Motor neuron (in vitro differentiated cells): ENCODE measurements at regions not wholly inside any gene's neighbourhood (a gene's known extent, or its start where the extent isn't known, plus 50 kb on each side); places are given as distances from the start of the nearest gene placed in this dataset.

Experiments used
- ATAC-seq, 8 experiments: fragments of 200-7000 bp; cut with Tn5 transposase; replicated peaks in 6 of 8; 2 replicates each; pipeline ENCODE4 v1.8.0; 2021; ENCODE audit warnings: mild to moderate bottlenecking in 8 of 8, moderate library complexity in 8 of 8
- H3K27ac ChIP-seq, 2 donors: fragments of 250-450 bp; sonication (Bioruptor Pico); 2 replicates each; pipeline ENCODE4 v1.9.0; 2021; ENCODE audit warnings: antibody characterized with exemption in 2 of 2, mild to moderate bottlenecking in 2 of 2, moderate library complexity in 1 of 2
- H3K4me1 ChIP-seq, 2 donors: fragments of 250-450 bp; sonication (Bioruptor Pico); replicated peaks in 1 of 2; 2 replicates each; pipeline ENCODE4 v1.6.1; 2021; ENCODE audit warnings: antibody characterized with exemption in 2 of 2, mild to moderate bottlenecking in 2 of 2, moderate library complexity in 1 of 2
- H3K4me3 ChIP-seq, 5 donors: fragments of 250-450 bp; sonication (Bioruptor Pico); 2 replicates each; pipeline ENCODE4 v1.9.0; 2021; ENCODE audit warnings: antibody characterized with exemption in 5 of 5, mild to moderate bottlenecking in 5 of 5, moderate library complexity in 4 of 5
- WGBS, 10 experiments: fragments of 450-650 bp; shearing (Covaris generic); methylation state at CpG; one replicate each; pipeline ENCODE4 v1.0.0; 2022; 5-methylcytosine and 5-hydroxymethylcytosine counted together
- in situ Hi-C, 9 experiments: fragments of 400-800 bp; cut with MboI; loops; one replicate each; pipeline ENCODE4 v1.15.0; 2021; ENCODE audit warnings: low sequenced_read_pairs in 9 of 9, low pct_unique_long_range_greater_than_20kb in 2 of 9; ENCODE audit not compliant: unreplicated experiment in 9 of 9

- no peak overlapping the region for H3K4me3 ChIP-seq
- H3K4me1 ChIP-seq = peaks cover 0 to 14% of the 10 kb centered on the region in 2 donors
- WGBS, 10 experiments = 0 to 88% (median 40%) methylated on average over 1 to 3 of the region's 3 CpGs; no CpG with 5 or more reads in 1 of the 10 experiments
- ATAC-seq = no peak
- H3K27ac ChIP-seq = no peak overlapping the region
- in situ Hi-C loops = no loop called here
Measured at GRCh38 chr9:24488896-24489295, 56.8 kb downstream of the IZUMO3 start.

DNA sequence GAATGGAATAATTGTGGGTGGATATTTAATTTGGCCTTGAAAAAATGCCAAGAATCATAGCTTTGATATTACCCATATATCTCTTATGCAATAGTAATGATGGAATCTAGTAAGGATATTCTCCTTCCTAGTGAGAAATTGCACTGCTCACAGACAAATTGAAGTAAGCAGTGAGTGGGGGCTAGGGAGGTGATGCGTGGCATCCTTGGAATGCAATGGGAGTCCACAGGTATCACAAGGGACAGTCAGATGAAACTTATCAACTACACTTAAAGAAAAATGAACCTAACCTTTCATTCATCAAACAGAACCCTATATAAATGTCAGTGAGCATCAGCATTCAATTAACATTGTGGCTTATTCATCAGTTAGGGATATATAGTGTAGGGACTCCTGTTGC is 57.8 kb downstream of the IZUMO3 start:
- H3K4me1 ChIP-seq = peaks cover 0 to 14% of the 10 kb centered on the region in 2 donors
- in situ Hi-C loops = no loop called here
- no peak for ATAC-seq
- H3K27ac ChIP-seq = no peak overlapping the region
- WGBS, 10 experiments = 0 to 100% (median 70%) methylated on average over 1 of the region's 1 CpG; no CpG with 5 or more reads in 2 of the 10 experiments
- no peak overlapping the region for H3K4me3 ChIP-seq

- in situ Hi-C loops = no loop called here
- Histone ChIP-seq H3K4me1 (peaks cover 0 to 15% of the 10 kb centered on the region in 2 donors), H3K27ac (no peak overlapping the region), H3K4me3 (no peak overlapping the region)
- peak in 1 of 8 experiments; percentile 33 for ATAC-seq
- WGBS, 10 experiments = 0 to 67% (median 36%) methylated on average over 1 to 3 of the region's 3 CpGs; no CpG with 5 or more reads in 1 of the 10 experiments
Measured at GRCh38 chr9:24487250-24487861, 58.3 kb downstream of the IZUMO3 start.

DNA sequence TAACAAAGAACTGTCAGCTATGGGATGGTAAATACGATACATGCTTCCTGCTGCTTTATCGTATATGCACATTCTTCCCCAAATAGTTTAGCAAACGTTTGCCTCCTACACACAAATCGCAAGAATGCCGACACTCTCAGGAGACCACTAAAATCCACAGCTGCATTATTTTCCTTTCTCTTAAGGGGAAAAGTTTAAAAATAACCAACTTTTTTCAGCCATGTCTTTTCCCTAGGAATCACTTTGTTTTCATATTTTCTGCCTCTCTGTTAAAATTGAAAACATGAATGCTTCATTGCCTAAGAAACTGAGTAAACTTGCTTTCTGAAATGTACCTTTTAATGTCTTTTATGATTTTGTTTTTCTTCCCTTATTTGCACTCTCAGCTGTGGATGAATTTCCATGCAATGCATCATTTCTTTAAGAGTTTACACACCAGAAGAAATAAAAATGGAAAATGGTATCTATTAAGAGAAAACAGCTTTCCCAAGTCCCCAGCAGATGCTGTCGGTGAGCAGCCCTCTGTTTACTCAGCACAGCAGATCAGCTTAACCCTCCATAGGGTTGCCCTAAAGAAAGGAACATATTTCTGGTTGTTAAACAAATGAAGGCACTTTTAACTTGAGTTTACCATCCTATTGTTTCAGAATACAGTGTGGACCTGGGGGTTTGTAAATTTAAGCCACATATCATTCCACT is 66.2 kb downstream of the IZUMO3 start:
- Histone ChIP-seq H3K4me3 (no peak overlapping the region), H3K27ac (no peak overlapping the region), H3K4me1 (peaks cover 0 to 22% of the 10 kb centered on the region in 2 donors)
- WGBS, 10 experiments = 0 to 67% (median 54%) methylated on average over 2 to 6 of the region's 6 CpGs
- ATAC-seq = no peak
- in situ Hi-C loops = no loop called here

GRCh38 chr9:24464319-24464951 is 81.3 kb downstream of the IZUMO3 start:
- Histone ChIP-seq H3K4me1 (no peaks in the 10 kb centered on the region), H3K27ac (no peak overlapping the region), H3K4me3 (no peak overlapping the region)
- ATAC-seq = peak in 5 of 8 experiments; percentile 69 to 84 (median 80)
- WGBS, 10 experiments = 0 to 89% (median 58%) methylated on average over 1 to 2 of the region's 2 CpGs; no CpG with 5 or more reads in 3 of the 10 experiments
- in situ Hi-C loops = no loop called here

DNA sequence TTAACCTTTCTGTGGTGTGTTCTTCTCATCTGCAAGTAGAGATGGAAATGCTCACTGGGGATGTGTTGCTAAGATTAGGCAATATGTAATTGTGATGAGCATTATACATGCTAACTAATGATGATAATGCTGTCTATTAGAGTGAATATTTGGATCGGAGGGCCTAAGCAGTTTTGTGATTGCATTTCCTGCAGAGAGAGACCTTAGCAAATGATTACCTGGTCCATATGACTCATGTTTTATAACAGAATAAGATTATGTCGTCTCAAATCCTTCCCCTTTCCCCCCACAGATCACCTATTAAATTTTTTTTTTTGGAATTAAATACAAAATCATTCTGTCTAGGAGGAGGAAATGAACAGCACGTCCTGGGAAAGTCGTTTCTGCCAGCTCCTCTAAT is 82.7 kb downstream of the IZUMO3 start:
- WGBS, 10 experiments = 0 to 100% (median 71%) methylated on average over 1 to 4 of the region's 4 CpGs
- in situ Hi-C loops = no loop called here
- H3K4me1 ChIP-seq = no peaks in the 10 kb centered on the region
- no peak overlapping the region for H3K4me3 ChIP-seq
- ATAC-seq = peak in 1 of 8 experiments; percentile 30
- no peak overlapping the region for H3K27ac ChIP-seq

DNA sequence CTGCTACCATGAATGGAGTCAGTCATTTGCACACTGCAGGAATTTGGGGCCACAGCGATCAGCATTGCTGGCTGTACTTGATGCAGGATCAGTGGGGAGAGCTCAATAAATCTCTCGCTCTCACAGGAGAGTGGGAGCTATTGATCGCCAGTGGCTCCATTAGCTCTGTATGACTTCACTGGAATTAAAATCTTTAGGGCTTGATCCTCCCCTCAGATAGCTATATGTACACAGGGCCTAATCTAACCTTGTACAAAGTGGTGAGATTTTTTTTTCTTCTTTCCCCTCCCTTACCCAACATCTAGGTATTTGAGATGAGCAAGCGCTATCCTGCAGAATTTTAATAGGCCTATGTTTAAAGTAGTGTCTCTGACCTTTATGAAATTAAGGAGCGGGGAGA is 84.9 kb downstream of the IZUMO3 start:
- ATAC-seq = peak in 5 of 8 experiments; percentile 41 to 86 (median 62)
- in situ Hi-C loops = no loop called here
- Histone ChIP-seq H3K27ac (no peak overlapping the region), H3K4me1 (no peaks in the 10 kb centered on the region), H3K4me3 (no peak overlapping the region)
- 13 to 100% (median 82%) methylated on average over 2 to 5 of the region's 5 CpGs; no CpG with 5 or more reads in 1 of the 10 experiments for WGBS, 10 experiments

- no peak for ATAC-seq
- in situ Hi-C loops = no loop called here
- WGBS, 10 experiments = 17 to 100% (median 88%) methylated on average over 1 of the region's 1 CpG; no CpG with 5 or more reads in 1 of the 10 experiments
- Histone ChIP-seq H3K27ac (no peak overlapping the region), H3K4me3 (no peak overlapping the region), H3K4me1 (no peaks in the 10 kb centered on the region)
Measured at GRCh38 chr9:24459953-24460352, 85.7 kb downstream of the IZUMO3 start.

DNA sequence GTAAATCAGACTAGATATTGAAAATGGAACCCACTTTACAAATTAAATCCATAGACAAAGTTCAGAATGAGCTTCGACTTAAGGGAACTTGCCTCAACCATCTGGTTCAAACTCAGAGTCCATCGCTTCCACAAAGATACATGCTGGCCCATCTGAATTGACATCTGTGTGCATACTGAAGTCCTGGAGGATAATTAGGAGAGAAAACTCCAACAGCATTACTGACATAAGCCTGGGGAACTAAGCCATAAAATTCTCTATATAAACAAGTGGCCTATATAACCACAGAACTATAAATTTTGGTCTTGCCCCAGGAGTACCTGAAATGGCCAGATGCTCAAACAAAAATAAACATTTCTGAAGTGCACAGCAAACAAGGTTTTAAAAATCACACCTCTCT is 94.4 kb downstream of the IZUMO3 start:
- in situ Hi-C loops = no loop called here

GRCh38 chr9:24449976-24450375 is 95.7 kb downstream of the IZUMO3 start:
- 0 to 100% (median 33%) methylated on average over 1 of the region's 1 CpG; no CpG with 5 or more reads in 2 of the 10 experiments for WGBS, 10 experiments
- no peak overlapping the region for H3K4me3 ChIP-seq
- in situ Hi-C loops = no loop called here
- no peak overlapping the region for H3K27ac ChIP-seq
- ATAC-seq = peak in 3 of 8 experiments; percentile 51 to 53 (median 52)
- H3K4me1 ChIP-seq = no peaks in the 10 kb centered on the region

More for the DNA sequence above, 94.4 kb downstream of the IZUMO3 start:
- Histone ChIP-seq H3K4me1 (no peaks in the 10 kb centered on the region), H3K27ac (no peak overlapping the region), H3K4me3 (no peak overlapping the region)
- ATAC-seq = no peak
- 0 to 92% (median 71%) methylated on average over 1 to 2 of the region's 2 CpGs; no CpG with 5 or more reads in 1 of the 10 experiments for WGBS, 10 experiments

GRCh38 chr9:24439456-24439855 is 106.2 kb downstream of the IZUMO3 start:
- H3K4me3 ChIP-seq = no peak overlapping the region
- ATAC-seq = no peak
- H3K27ac ChIP-seq = no peak overlapping the region
- in situ Hi-C loops = no loop called here
- no peaks in the 10 kb centered on the region for H3K4me1 ChIP-seq

DNA sequence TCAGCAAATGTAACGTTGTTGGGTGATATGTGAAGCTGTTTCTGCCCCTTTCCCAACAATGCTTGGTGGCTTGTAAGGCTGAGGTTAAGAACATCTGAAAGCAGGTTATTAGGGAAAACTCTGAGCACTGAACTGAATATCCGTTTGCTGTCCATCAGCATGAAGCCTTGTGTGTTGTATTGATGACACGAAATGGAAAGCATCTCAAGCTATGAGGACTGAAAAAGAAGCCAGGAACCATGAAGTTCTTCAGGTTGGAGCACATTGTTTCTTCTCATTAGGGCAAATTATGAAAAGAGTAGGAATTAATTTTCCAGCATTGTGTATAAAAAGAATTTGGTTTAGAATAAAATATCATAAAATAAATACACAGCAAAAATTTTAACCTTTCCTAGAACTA is 106.8 kb downstream of the IZUMO3 start:
- 6 to 100% (median 76%) methylated on average over 1 to 3 of the region's 3 CpGs for WGBS, 10 experiments
- Histone ChIP-seq H3K4me3 (no peak overlapping the region), H3K4me1 (no peaks in the 10 kb centered on the region), H3K27ac (no peak overlapping the region)
- ATAC-seq = no peak
- in situ Hi-C loops = no loop called here

DNA sequence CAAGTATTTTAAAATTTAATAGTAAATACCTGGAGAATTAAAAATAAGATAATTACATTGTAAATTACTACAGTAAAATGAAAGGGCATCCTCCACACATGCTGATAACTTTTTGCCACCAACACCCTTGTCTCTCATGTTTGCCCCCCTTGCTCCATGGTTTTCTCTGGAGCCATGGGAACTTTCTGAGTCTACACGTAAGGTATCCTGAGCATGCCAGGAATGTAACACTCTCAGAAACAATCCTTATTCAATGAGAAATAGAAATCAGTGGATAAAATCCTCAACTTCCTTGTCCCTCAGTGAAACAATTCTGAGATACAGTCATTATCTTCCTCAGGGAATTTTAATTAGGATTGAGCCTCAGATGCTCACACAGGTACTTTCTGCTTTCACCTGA is 108.9 kb downstream of the IZUMO3 start:
- Histone ChIP-seq H3K27ac (no peak overlapping the region), H3K4me3 (no peak overlapping the region), H3K4me1 (no peaks in the 10 kb centered on the region)
- in situ Hi-C loops = no loop called here
- peak in 1 of 8 experiments; percentile 17 for ATAC-seq
- WGBS, 10 experiments = 0 to 100% (median 73%) methylated on average over 1 of the region's 1 CpG; no CpG with 5 or more reads in 2 of the 10 experiments
